ENCODE measurements at regions not wholly inside any gene's neighbourhood (a gene's known extent, or its start where the extent isn't known, plus 50 kb on each side); places are given as distances from the start of the nearest gene placed in this dataset.

DNA sequence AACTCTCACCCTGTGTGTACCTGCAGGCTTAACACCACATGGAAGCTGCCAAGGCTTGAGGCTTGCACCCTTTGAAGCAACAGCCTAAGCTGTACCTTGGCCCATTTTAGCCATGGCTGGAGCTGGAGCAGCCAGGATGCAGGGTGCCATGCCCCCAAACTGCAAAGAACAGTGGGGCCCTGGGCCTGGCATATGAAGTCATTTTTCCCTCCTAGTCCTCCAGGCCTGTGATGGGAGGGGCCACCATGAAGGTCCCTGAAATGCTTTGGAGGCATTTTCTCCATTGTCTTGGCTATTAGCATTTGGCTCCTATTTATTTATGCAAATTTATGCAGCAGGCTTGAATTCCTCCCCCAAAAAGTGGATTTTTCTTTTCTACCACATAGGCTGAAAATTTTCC is 238.4 kb downstream of the CDCA7 start:
- no peak for DNase-seq

DNA sequence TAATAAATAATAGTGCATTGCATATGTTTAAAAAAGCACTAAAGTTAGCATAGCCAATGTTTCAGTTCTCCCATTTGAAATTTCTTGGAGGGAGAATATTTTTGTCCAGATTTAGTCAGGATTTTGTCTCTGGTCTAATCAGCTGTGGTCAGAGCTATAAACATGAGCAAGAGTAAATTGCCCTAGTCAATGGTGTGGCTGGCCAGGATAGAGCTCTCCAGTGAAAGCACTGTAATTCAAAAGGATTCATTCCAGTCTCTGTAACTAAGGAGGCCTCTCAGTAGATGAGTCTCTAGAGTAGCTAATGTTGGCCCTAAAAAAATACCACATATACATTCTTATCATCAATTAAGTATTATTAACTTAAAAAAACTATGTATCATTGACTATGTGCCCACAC is 241.6 kb downstream of the CDCA7 start:
- no peak for DNase-seq

DNA sequence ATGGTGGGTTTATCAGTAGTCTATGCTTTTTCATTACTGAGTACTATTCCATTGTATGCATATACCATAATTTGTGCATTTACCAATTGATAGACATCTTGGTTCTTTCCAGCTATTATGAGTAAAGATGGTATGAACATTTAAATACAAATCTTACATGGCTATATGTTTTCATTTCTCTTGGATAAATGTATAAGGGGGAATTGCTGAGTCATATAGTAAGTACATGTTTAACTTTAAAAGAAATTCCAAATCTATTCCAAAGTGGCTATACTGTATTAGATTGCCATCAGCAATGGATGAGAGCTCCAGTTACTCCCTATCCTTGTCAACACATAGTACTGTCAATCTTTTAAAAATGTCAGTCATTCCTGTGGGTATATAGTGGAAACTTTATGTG is 243.9 kb downstream of the CDCA7 start:
- no peak for DNase-seq

DNA sequence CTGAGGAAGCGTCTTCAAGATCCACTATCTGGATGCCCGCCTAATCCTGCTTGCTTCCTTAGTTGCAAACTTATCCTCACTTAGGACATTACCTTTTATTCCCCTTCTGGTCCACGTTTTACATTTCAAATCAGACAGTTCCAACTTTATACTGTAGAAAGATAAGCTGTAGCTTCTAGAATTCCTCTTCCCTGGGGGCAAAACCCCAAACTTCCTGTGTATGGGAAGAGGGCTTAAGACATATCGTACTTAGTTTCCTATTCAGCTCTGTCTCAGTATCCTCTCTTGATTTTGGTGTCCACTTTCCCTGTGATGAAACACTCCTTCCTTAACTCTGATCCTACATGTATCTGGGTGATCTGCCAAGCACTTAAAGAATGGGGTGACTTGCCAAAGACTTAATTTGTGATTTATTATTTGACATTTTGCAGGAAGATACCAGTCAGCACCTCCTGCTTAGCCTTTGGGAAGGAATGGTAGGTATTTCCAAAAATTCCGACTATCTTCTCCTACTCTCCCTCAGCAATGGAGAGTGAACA is 245.2 kb downstream of the CDCA7 start:
- no peak for DNase-seq

DNA sequence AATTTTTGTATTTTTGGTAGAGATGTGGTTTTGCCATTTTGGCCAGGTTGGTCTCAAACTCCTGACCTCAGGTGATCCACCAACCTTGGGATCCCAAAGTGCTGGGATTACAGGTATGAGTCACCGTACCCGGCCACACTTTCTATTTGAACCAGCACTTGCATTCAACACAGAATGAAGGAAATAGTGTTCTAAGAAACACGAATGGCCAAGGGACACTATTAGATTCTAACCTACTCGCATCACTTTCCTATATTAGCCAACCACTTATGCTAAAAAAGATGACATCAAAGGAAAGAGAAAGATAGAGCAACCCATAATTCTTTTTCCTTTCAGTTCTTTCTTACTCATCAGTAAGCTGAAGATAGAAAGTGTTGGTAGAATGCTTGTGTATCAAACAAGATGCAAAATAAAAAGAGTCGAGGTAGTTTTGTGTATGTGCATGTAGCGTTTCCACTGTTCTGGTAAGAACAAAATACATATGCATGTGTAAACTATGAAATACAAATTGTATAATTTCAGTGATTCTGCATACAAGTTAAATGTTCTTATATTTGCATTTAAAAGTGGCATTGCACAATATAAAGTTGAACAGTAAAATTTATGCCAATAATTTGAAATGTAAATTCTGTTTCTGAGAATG is 247.6 kb downstream of the CDCA7 start:
- DNase-seq = no peak

DNA sequence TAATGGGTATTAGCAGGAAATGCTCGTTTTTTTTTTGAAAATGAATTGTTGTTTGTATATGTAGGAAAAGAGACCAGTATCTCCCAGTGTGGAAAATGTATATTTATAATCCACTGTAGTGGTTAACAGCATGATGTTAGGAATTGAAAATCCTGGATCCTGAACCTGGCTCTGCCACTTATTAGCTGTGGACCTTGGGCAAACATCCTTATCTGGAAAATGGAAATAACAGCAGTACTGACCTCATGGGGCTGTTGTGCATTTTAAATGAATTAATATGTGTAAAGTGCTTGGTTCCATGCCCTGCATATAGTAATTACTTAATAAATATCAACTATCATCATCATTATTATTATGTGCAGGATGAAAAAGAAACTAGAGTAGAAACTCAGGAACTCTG is 251.3 kb downstream of the CDCA7 start:
- DNase-seq = no peak

DNA sequence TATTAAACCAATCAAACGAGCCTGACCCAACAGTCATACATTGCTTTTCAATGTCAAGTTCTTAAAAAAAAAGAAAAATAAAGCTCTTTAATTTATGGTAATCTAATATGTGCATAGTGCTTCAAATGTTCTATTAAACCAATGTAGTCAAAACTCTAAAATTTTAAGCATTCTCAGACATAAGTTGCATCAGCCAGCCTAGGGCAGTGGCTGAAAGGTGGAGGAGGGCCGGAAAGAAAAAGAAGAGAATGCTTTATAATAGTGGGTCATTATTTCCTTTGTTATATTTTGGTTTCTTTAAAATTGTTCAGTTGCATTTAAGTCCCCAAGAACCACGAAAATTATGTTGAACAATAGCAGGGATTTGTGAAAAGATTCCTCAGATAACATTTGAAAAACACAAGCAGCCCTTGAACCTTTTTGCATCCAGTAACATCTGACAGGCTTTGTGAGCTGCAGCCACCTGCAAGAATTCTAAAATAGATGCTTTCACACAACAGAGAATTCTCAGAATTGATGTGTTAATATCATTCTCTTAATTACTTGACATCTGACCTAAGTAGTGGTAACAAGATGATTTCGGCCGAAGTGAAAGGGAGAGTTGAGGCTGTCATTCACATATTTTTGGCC is 252.1 kb downstream of the CDCA7 start:
- DNase-seq = no peak

DNA sequence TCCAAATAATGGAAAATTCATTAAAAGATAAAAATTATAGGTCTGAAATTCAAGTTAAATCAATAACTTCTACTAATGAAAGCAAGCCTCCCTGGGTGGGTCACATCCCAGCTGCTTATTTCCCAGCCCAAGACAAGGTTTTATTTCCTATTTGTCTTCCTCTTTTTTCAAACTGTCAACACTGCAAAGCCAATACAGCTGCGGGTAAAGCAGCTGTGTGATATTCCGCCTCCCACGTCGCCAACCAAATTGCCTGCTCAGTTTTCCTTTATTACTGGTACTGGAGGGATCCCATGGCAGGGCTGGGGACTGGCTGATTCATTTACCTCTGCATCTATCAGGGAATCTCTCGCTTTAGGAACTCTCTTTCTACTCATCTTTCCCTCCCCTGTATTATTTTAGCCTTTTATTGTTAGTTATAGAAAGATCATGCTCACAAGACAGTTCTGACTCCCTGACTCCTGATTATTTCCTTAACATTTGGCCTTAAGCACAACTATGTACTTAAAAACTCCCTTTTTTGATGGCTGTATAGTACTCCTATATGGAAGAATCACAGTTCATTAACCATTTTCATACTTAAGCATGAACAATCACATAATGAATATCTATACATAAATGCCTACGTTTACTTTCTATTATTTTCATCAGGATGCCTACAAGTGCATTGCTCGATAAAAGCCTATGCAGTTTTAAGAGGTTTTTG is 253.1 kb downstream of the CDCA7 start:
- no peak for DNase-seq

DNA sequence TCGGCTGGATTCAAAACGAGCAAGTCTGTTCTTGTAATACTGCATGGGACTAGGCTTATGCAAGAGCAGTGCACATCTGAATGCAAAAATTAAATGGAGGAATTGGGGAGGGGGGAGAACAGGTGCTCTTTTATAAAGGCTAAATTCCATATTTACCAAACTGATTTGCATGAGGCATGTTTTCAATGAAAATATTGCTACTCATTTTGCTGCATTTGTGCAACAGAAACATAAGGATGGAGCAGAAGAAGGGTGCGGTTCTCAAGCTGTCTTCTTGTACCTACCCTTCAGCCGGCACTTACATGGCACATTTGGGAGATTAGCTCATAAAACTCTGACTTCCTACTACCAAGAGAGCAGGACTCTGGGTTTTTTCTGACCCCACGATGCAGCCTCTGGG is 256.4 kb downstream of the CDCA7 start:
- DNase-seq = no peak

DNA sequence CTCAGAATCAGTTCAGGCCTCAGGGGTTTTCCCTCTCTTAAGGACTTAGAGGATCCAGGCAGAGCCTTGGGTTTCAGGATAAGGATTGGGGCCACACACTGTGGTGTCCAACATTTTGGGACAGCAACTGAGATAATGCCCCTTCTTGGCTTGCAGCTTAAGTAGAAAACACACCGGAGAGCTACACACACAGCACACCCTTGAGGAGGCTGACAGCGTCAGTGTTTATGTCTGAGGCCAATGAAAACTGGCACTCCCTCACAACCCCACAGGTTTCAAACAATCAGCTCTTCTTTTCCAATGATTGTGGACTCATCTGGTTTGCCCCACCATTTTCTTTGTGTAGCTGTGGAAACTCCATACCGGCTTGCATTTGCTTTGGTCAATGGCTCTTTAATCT is 257.7 kb downstream of the CDCA7 start:
- no peak for DNase-seq

DNA sequence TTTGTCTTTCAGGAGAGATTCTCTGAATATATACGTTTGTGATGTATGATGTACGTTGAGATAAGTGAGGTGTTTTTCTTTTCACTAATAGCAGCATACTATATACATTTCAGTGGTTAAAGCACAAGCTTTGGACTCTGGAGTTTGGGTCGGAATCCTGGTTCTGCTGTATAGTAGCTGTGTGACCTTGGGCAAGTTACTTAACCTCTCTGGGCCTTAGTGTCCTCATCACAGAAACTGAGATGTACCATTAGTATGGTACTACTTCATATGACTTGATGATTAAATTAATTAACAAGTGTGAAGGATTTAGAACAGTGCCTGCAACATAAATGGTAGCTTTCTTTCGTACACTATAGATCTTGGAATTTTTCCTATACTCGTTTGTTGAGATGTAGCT is 258.7 kb downstream of the CDCA7 start:
- DNase-seq = no peak

DNA sequence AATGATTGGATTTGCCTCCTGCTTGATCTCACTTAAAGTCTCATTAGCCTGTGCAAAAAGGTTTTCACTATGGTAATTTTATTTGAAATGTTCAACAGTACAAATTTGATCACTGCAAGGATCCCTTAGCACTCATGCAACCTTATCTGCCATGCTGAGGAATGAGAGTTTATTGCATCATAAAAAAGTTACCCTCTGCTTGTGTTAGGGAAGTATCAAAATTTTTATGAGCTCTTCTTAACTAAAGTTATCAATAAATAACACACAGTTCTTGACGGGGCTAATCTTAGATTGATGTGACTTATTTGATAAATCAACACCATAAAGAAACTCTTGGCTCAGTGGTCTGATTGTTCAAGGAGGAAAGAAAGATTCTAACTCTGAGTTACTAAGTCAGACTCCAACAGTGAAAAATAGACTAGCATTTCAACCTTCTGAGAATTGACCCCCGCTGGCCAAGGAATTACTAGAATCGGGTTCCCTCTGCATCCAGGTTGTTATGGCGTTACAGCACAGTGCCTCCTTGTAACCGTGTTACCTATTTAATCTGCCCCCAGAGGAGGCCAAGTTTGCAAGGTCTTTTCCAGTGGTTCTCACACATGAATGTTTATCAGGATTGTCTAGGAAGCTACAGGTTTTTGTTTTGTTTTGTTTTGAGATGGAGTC is 259.7 kb downstream of the CDCA7 start:
- no peak for DNase-seq

DNA sequence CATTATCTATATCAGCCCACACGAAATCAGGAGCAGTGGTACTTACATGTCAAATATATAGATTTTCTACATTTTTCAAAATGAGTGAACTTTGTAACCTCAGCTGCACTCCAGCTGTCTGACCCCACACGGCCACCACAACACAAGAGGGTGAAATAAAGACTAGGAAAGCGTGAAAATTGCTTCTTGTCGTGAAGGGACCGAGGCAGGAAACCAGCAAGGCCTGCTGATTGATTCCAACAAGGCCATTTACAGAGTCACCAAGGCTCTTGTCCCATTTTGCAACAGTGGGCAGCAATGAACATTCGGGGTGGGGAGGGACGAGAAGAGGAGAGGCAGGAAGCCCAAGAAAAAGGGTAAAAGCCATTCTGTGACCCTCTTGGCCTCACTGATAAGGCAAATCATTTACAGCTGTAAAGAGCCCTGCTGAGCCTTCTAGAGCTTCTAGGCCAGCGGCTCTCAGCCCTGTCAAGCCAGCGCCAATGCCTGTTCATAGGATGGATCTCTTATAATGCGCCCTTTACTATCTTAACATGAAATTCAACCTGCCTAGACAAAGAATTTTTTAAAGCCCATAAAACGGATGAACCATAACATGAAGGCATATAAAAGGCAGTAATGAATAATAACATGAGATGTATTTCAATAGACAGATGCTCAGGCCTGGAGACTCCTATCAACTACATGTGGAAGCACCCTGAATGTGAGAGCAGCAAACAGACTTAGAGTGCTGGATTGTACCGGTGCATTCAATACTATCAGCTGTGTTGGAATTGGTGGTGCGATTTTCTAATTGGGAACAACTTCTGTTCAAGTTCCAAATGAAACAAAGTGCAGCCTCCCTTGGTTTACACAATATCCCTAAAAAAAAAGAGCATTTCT is 269.0 kb downstream of the CDCA7 start:
- DNase-seq = no peak

DNA sequence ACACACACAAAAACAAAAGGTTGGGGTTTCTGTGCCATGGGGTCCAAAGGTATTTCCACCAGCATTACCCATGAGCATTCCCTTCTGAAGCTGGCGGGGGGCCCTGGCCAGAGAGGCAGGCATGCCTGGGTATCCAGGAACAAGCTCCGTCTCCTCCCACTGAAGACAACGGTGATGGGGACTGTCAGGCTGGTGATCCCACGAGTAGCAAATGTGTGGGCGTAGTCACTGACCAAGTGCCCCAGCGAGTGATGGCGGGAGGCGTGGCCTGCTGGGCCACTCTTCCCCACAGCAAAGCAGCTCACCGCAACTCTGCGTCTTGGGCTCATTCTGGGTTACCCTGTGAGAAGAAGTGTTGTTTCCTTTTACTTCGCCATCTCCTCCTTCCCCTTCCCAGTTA is 270.6 kb downstream of the CDCA7 start:
- no peak for DNase-seq

DNA sequence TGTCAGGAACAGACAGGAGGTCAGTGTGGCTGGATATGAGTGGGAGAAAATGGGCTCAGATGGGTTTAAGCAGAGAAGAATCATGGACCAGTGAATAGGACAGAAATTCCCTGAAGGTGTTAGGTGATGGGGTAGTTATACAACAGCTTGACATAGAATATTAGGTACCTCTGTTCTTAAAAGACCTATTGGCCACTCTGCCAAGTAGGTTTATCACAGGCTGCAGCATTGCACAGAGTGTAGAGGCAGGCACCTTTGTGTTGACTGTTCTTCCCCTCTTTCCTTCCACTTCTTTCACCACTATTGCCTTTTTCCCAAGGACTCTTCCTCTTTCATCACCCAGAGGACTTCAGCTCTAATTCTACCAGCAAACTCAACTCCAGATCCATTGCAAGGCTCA is 274.4 kb downstream of the CDCA7 start:
- DNase-seq = no peak

DNA sequence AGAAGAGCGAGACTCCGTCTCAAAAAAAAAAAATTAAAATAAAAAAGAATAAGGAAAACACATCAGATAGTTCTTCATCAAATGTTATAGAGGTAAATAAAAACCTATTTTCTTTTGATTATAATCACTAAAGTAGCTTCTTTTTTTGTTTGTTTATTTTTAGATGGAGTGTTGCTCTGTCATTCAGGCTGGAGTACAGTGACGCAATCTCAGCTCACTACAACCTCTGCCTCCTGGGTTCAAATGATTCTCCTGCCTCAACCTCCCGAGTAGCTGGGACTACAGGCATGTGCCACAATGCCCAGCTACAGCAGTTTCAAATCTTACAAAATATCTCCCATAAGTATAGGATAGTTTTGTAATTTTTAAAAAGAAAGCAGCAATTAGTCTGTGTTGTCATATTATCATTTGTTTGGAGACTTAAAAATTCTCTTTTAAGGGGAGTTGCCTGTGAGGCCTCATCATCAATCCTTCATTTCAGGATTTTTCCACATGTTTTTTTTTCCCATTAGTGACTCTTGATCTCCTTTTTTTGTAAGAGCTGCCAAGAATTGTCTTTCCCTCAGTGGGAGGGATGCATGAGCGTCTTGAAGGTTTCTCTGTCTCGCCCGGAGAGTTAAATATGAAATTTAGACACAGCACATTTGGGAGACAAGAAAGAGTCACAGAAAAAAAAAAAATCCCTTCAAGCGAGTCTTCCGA is 275.9 kb downstream of the CDCA7 start:
- DNase-seq = no peak

DNA sequence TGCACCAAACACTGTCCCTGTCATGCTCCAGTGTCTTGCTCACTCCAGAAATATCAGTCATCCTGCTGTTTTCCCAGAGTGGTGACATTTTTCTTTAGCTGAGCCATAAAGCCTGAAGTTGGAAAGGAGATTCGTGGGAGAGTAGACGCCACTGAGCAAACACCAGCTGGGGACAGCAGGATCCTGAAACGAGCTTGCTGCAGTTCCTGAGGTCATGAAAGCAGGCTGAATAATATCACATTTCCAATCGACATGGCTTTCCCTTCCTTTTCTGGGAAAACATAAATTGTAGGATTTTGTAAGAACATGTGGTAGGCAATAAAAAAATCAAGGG is 276.4 kb downstream of the CDCA7 start:
- no peak for DNase-seq

DNA sequence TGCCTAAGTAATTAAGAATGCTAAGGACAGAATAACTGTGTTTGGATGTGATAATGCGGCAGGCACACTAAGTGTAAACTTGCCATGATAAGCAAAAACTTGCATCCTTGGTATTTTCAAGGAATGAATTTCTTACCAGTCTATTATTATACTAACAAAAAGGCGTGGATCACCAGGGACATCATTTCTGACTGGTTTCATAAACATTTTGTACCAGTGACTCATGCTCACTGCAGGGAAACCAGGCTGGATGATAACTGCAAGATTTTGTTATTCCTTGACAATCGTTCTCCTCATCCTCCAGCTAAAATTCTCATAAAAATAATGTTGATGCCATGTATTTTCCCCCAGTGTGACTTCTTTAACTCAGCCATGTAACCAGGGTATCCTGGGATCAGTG is 289.5 kb downstream of the CDCA7 start:
- no peak for DNase-seq

DNA sequence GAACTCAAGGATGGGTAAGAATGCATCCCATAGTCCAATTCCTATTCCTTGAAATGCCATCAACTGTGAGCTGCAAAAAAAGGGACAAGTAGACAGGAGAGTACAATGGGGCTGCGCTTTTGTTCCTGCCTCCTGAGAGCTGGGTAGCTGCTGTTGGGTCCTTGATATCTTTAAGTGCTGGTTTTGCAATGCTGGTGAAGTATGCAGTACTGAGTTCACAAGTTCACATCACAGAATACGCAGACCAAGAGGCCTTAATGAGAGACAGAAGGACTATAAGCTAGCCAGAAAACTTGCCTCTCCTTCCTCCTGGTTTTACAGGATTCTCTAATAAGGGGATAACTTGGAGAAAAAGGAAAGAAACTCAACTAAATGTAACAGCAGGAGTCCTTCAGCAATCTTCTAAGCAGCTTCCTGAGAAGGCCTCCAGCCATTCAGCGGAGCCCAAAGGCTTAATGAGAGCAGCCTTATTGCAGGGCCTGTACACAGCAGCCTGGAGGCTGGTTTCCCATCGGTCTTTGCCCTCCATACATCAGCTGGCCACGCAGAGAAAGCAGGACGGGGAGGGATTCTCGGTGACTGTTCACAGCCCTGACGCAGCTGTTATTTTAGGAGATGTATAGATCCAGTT is 293.1 kb downstream of the CDCA7 start:
- DNase-seq = no peak

DNA sequence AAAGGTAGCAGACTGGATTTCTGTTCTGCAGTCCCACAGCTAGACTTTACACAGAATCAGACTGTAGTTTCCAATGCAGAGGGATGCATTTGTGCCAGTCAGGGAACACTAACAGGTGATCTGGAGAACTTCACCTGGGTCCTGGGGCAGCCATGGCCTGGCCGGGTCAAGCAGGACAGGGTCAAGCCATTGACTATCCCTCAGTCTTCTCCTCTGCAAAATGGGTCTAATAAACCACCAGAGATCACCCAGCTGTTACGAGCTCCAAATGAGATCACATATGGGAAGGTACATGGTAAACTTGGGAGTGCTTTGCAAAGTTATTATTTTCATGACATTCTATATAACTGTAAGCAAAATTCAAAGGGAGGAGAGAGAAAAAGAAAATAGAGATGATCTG is 294.1 kb downstream of the CDCA7 start:
- DNase-seq = no peak

DNA sequence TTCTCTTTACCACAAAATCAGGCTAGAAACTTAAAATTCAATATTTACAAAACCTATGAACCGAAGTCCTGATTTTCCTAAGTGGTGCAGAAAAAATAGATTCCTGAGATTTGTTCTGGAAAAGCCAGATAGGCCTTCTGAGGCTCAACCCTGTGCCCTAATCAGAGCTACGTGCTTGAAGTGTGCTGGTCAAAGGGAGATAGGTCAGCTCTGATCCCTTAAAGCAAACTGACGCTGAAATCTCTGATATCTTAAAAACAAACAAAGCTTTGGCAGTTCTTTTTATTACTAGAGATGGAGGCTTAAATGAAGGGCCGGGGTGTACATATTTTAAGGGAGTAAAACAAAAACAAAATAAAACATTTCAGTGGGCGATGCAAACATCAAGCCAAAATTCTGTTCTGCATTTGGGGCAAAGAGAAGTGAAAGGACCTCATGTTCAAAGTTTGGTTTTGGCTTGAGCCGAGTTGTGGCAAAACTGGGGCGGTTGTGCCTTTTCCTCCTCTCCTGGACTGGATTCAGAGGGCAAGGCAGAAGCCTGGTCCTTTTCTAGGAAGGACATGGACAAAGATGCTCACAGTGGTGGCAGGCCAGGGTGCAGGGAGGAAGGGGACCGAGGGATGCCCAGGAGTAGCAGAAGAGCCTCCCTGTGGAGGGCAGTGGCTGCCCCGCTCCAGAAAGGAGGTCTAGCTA is 295.0 kb downstream of the CDCA7 start:
- DNase-seq = no peak
